Kidney capillary endothelial cell (primary cell): ENCODE measurements at regions not wholly inside any gene's neighbourhood (a gene's known extent, or its start where the extent isn't known, plus 50 kb on each side); places are given as distances from the start of the nearest gene placed in this dataset.
"Not testable (repeated sequence)": the region's sequence is repeated elsewhere in the genome, so short reads cannot be mapped to it uniquely, and the experiment has no call there.

ENCODE experiments used
- DNase-seq: peaks from one replicate; pipeline ENCODE4 v3.0.0-alpha.2; 2018; ENCODE audit warnings: low spot score

DNA sequence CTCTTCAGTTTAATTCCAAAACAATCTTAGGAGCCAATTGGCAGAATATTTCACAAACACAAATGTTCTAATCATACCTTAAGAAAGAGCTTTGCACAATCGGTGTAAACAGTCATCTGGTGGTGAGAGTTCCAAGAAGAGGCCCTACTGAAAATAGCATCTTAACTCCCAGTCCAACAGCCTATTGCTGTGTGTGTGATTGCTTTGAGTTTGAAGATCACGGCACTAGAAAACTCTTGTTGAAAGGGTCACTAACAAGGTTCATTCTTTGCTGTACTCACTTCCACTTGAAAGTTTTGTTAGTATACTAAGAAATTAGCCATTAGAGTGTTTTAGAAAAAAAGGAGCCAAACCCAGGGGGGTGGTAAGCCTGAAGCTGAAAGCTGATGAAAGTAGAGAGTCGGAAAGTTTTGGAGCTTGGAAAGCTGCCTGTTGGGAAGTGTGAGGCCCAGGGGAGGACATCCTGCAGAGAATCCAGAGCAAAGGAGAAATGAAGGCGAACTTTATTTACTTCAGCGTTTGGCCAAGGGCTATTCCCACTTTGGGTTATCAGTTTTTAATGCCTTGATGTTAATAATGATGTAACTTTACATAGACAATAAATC, 180.3 kb upstream of the GHR start:
- DNase-seq = no peak

DNA sequence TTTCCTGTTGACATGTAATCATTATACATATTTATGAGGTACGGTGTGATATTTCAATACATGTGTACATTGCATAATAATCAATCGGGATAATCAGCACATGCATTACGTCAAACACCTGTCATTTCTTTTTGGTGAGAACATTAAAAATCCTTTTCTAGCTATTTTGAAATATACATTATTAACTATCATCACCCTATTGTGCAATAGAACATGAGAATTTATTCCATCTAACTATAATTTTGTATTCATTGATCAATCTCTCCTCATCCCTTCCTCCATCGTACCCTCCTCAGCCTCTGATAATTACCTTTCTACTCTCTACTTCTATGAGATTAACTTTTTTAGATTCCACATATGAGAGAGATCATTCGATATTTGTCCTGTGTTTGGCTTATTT, 170.9 kb upstream of the GHR start:
- no peak for DNase-seq

DNA sequence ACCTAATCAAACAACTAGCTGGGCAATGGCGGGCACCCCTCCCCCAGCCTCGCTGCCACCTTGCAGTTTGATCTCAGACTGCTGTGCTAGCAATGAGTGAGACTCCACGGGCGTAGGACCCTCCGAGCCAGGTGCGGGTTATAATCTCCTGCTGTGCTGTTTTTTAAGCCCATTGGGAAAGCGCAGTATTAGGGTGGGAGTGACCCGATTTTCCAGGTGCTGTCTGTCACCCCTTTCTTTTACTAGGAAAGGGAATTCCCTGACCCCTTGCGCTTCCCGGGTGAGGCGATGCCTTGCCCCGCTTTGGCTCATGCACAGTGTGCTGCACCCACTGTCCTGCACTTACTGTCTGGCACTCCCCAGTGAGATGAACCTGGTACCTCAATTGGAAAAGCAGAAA, 163.3 kb upstream of the GHR start:
- not testable (repeated sequence) for DNase-seq

DNA sequence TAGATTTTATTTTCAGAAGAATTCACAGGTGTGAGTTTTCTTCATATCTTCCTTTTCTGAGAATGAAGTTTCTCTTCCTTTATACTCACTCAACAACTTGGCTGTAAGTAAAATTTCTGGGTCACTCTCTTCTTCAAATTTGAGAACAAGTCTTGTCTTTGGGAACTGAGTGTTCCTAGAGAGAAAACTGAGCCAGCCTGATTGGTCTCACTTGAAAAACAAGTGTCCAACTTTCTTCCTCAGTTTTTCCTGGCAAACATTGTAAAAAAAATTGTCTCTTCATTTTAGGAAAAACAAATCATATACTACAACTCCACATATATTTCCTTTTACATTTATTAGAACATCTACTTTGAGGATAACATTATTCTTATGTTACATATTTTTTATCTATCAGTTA, 156.1 kb upstream of the GHR start:
- no peak for DNase-seq

GRCh38 chr5:42268170-42268569, 155.1 kb upstream of the GHR start:
- not testable (repeated sequence) for DNase-seq

DNA sequence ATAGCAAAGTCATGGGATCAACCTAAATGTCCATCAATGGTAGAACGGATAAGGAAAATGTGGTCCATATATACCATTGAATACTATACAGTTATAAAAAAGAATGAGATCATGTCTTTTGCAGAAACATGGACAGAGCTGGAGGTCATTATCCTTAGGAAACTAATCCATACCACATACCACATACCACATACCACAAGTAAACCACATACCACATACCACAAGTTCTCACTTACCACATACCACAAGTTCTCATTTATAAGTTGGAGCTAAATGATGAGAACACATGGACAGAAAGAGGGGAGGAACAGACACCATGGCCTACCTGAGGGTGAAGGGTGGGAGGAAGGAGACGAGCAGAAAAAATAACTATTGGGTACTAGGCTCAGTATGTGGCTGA, 154.6 kb upstream of the GHR start:
- DNase-seq = no peak

- DNase-seq = no peak
These were observed 152.5 kb upstream of the GHR start for GRCh38 chr5:42270771-42271170.

DNA sequence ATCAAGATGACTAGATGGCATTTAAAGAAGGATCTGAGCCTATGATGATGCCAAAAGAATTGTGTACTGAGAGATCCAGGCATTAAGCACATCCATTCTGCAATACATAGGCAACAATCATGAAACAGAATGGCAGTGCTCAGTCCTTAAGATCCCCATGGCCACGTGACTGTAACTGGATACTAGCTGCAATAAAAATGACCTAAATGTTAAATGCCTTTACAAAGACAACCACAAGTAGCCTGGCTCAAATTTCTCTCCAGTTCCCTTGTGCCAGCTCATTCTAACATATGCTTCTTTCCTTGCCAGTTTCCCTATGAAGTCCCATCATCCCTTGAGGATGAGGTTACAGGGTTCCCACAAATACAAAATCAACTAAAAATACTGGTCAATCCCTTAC, 148.3 kb upstream of the GHR start:
- no peak for DNase-seq

DNA sequence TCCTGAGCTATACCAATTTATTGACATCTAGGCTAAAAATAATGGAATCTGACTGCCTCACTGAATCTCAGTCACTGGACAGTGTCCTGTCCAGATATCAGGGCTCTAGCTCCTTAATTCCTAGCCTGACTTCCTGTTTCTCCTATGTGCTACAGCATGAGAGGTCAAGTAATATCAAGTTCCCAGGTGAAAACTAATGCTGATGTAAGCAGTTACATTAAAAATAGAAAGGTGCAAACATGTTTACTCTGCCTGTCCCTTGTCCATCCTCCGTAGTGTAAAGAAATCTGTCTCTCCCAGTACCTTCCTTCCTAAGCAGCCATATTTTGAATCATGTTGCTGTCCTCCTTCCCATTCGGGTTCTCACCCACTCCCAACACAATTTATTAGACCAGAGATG, 145.9 kb upstream of the GHR start:
- DNase-seq = no peak

DNA sequence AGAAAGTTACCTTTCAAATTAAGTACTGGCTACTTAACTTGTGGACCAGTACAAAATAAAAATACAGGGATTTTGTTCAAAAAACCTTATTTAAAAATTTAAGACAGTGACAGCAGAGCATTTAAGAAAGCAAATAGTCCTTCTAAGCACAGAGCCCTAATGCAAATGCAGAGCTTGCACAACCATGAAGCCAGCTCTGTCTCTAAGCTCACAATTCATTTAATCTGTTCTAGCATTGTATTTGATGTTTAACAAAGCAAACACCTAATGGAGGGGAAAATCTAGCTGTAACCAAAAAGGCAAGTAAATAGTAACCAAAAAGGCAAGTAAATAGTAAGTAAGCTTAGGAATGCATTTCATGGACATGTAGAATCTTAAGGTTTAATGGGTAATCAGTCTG, 138.7 kb upstream of the GHR start:
- no peak for DNase-seq

DNA sequence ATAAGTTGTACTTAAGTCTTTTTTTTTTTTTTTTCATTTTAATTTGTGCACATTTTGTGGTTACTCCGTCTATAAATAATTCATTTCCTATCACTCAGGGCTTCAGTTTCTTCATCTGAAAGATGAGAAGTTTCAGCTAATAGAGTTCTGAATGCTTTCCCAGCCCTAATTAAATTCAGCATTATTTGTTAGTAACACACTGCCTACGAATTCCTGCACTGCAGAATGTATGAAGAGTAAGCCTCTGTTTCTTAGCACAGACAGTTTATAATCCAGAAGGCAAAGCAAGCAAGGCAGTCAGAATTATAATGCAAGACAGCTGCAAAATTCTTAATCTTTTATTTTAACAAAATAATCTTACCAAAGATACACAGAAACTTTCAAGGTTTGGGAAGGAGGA, 138.0 kb upstream of the GHR start:
- DNase-seq = no peak

DNA sequence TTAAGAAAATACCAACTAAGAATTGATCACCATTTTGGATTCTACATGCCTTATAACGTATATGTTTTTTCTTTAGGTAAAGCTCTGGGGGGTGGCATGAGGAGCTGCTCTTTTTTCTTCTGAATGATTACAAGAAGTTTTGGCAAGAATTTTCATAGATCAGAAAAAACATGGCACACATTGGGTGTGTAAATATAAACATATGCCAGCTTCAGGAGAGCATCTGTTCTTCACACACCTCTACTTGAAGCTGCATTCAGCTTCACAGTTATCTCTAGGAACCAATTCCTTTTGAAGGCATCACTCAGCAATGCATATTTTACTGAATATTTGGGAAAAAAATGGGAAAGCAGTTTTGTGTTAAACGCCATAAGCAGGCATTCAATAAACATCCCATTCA, 122.7 kb upstream of the GHR start:
- DNase-seq = no peak

- DNase-seq = no peak
These were observed 121.9 kb upstream of the GHR start for GRCh38 chr5:42301349-42301748.

DNA sequence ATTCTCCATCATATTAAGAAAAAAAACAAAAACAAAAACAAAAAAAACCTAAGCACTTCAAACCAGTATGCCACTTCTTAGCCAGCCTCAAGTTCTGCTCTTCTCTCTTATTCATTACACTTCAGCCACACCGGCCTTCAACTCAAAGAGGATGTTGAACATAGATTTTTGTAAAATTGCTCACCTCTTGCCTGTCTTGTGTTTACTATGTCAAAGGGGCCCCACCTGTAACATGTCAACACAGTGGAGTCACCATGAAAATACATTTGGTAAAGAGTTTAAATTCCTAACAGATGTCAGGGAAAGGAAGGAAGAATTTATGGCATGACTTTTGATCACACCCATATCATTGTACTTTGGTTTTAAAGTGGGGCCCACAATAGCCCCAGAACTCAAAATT, 121.1 kb upstream of the GHR start:
- no peak for DNase-seq

DNA sequence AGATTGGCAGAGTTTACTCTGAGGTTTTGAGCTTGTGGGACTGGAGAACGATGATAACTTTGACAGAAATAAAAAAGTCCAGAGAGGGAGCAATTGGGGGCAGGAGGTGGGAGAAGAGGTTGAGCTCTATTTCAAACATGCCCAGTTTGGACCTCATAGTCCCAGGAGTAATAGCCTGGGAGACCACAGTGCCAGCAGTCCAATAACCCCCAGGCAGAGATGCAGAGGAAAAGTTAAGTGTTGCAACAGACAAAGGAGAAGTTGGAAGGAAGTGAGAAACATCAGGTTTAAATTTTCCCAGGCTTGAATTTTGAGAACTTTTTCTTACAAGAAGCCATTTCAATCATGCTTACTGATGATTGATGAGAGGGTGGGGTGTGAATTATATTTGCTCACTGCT, 117.0 kb upstream of the GHR start:
- no peak for DNase-seq

GRCh38 chr5:42309865-42310264, 113.4 kb upstream of the GHR start:
- no peak for DNase-seq

DNA sequence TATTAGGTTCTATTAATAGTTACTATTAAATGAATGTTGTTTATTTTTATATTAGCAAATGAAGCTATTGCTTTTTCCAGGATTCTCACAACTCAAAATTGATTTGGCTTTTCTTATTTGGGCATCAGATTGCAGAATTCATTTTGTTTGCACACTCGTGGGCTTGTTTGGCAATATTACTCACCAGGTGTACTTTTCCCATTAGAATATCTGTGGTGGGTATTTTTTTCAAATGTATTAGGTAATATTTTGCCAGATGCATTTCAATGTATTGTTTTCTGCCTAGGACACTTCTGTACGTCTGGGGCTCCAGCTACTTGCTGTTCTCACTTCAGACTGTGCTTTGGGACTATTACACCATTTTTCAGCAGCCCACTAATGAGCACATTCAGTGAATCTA, 108.0 kb upstream of the GHR start:
- no peak for DNase-seq

DNA sequence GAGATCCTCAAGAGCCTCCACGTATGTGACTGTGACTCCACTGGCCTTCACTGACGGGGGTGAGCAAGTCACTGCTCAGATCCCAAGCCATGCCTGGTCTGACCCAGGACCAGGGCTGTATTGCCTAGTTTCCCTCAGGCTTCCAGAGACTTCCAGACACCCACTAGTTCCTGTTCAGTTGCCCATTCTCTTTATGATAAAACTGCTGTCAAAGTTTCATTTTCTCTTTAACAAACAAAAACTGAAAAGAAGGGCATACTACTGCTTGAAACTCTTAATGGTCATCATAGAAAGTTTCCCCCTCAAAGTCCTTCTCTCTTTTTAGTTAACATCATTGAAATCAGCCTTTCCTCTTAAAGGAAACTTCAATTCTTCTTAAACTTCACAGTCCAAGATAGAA, 105.7 kb upstream of the GHR start:
- no peak for DNase-seq

DNA sequence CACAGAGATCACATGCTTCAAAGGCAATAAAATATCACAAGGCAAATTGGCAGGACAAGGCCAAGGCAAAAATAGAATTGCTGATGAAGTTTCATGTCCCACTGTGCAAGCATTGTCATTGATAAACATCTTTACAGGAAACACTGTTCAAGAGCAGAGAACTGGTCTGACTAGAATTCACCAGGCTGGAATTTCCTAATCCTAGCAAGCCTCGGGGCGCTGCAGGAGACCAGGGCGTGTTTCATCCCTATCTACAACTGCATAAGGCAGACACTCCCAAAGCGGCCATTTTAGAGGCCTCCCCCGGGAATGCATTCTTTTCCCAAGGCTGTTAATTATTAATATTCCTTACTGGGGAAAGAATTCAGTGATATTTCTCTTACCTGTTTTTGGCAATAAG, 103.7 kb upstream of the GHR start:
- DNase-seq = not testable (repeated sequence)

- no peak for DNase-seq
These were observed 101.5 kb upstream of the GHR start for GRCh38 chr5:42321785-42322184.

DNA sequence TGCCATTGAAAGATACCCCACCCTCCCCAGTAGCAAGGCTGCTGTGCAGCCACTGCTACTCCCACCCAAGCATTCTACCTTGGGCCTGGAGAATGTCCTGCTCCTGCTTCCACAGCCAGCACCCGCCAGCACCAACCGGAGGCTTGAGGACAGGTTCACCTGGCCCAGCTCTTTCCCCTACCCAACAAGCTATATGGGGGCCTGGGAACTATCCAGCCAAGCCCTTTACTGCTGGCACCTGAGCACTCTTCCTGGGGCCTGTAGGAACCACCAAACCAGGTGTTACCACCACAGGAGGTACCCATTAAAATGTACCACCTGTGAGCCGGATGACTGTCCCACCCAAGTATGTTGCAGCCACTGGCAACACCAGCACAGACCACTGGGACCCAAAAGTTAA, 86.1 kb upstream of the GHR start:
- DNase-seq = no peak

- no peak for DNase-seq
These were observed 85.6 kb upstream of the GHR start for GRCh38 chr5:42337607-42338006.

GRCh38 chr5:42338136-42338535, 85.1 kb upstream of the GHR start:
- no peak for DNase-seq

GRCh38 chr5:42349163-42349562, 74.1 kb upstream of the GHR start:
- no peak for DNase-seq

GRCh38 chr5:42351956-42352355, 71.3 kb upstream of the GHR start:
- DNase-seq = no peak
